NCI-H510A (cell line): ENCODE measurements at regions not wholly inside any gene's neighbourhood (a gene's known extent, or its start where the extent isn't known, plus 50 kb on each side); places are given as distances from the start of the nearest gene placed in this dataset.
"Not testable (repeated sequence)": the region's sequence is repeated elsewhere in the genome, so short reads cannot be mapped to it uniquely, and the experiment has no call there.

Experiments
- DNase-seq: peaks from one replicate; lab custom pipeline; 2025; lab: John Stamatoyannopoulos, UW

- no peak for DNase-seq
Measured at GRCh38 chr10:28186887-28187578, 115.8 kb downstream of the MPP7 start.

- no peak for DNase-seq
Measured at GRCh38 chr10:28186461-28186860, 116.4 kb downstream of the MPP7 start.

GRCh38 chr10:28184810-28185209, 118.1 kb downstream of the MPP7 start:
- no peak for DNase-seq

GRCh38 chr10:28181478-28182096, 121.3 kb downstream of the MPP7 start:
- DNase-seq, result no peak

GRCh38 chr10:28180654-28181053, 122.2 kb downstream of the MPP7 start:
- DNase-seq, result peak; percentile 67

GRCh38 chr10:28179743-28180099, 123.1 kb downstream of the MPP7 start:
- no peak for DNase-seq

GRCh38 chr10:28179006-28179742, 123.7 kb downstream of the MPP7 start:
- DNase-seq, result no peak

GRCh38 chr10:28177944-28178637, 124.8 kb downstream of the MPP7 start:
- DNase-seq, result no peak

GRCh38 chr10:28176498-28176897, 126.4 kb downstream of the MPP7 start:
- not testable (repeated sequence) for DNase-seq

GRCh38 chr10:28172223-28172610, 130.6 kb downstream of the MPP7 start:
- no peak for DNase-seq

GRCh38 chr10:28171468-28172222, 131.2 kb downstream of the MPP7 start:
- no peak for DNase-seq

GRCh38 chr10:28169525-28169924, 133.3 kb downstream of the MPP7 start:
- DNase-seq, result no peak

- no peak for DNase-seq
Measured at GRCh38 chr10:28160866-28161405, 141.9 kb downstream of the MPP7 start.

- no peak for DNase-seq
Measured at GRCh38 chr10:28157379-28157778, 145.5 kb downstream of the MPP7 start.

- no peak for DNase-seq
Measured at GRCh38 chr10:28155726-28156125, 147.1 kb downstream of the MPP7 start.

- no peak for DNase-seq
Measured at GRCh38 chr10:28151636-28152035, 151.2 kb downstream of the MPP7 start.

GRCh38 chr10:28149746-28150145, 150.9 kb upstream of the ODAD2 start:
- no peak for DNase-seq

- no peak for DNase-seq
Measured at GRCh38 chr10:28147706-28148105, 148.8 kb upstream of the ODAD2 start.

- no peak for DNase-seq
Measured at GRCh38 chr10:28139138-28139537, 140.3 kb upstream of the ODAD2 start.

- no peak for DNase-seq
Measured at GRCh38 chr10:28137907-28138880, 139.3 kb upstream of the ODAD2 start.
